Esophagus muscularis mucosa (tissue), 4 donors: ENCODE measurements at regions not wholly inside any gene's neighbourhood (a gene's known extent, or its start where the extent isn't known, plus 50 kb on each side); places are given as distances from the start of the nearest gene placed in this dataset.

Source experiments
- DNase-seq: peaks from one replicate; pipeline ENCODE4 v3.0.0-alpha.2; 2017; ENCODE audit errors: extremely low spot score
- H3K27ac ChIP-seq, 4 donors: fragments of 200-600 bp; sonication (generic); replicated peaks in 1 of 4; 1 replicate in 3 of 4; 2 replicates in 1 of 4; pipeline ENCODE4 v1.5.1; 2016 to 2019; ENCODE audit warnings: mild to moderate bottlenecking in 1 of 4
- H3K27me3 ChIP-seq, 4 donors: fragments of 200-600 bp; sonication (generic); one replicate each; pipeline versions ENCODE4 v1.5.1 to v1.6.0; 2016 to 2019
- H3K36me3 ChIP-seq, 4 donors: fragments of 200-600 bp; sonication (generic); one replicate each; pipeline ENCODE4 v1.5.1; 2016 to 2019
- H3K4me1 ChIP-seq, 4 donors: fragments of 200-600 bp; sonication (generic); one replicate each; pipeline ENCODE4 v1.5.1; 2016 to 2019
- H3K4me3 ChIP-seq, 4 donors: fragments of 200-600 bp; sonication (generic); 1 replicate in 2 of 4; 2 replicates in 2 of 4; pipeline ENCODE4 v1.5.1; 2016 to 2019; ENCODE audit warnings: mild to moderate bottlenecking in 4 of 4, moderate library complexity in 1 of 4
- H3K9me3 ChIP-seq, 4 donors: fragments of 200-600 bp; sonication (generic); 1 replicate in 3 of 4; 2 replicates in 1 of 4; pipeline ENCODE4 v1.5.1; 2016 to 2019
- EP300 ChIP-seq: sonication (generic); formaldehyde crosslinking; IDR thresholded peaks from one replicate; pipeline ENCODE4 v1.6.1; 2017; ENCODE audit warnings: antibody characterized with exemption
- POLR2A ChIP-seq: fragments of 450-650 bp; IDR thresholded peaks from one replicate; pipeline ENCODE4 v1.6.1; 2017; ENCODE audit warnings: antibody characterized with exemption, moderate library complexity, mild to moderate bottlenecking, low read depth
- POLR2AphosphoS5 ChIP-seq, 2 donors: sonication (generic); formaldehyde crosslinking; IDR thresholded peaks; one replicate each; pipeline ENCODE4 v1.6.1; 2017; ENCODE audit warnings: antibody characterized with exemption in 2 of 2
- WGBS: methylation state at CpG from one replicate; pipeline ENCODE4 v1.1.5; 2018; 5-methylcytosine and 5-hydroxymethylcytosine counted together
- intact Hi-C: fragments of 100-400 bp; cut with DNase I; formaldehyde crosslinking; loops from one replicate; pipeline ENCODE4 v1.15.1; 2023
- TF ChIP-seq, protein P1 (sequence below), 3 experiments: fragments of 200-600 bp in 2 of 3; fragments of 450-650 bp in 1 of 3; sonication (generic) in 2 of 3; IDR thresholded peaks; one replicate each; pipeline ENCODE4 v1.5.1; 2017 to 2019; ENCODE audit warnings: antibody characterized with exemption in 3 of 3, mild to moderate bottlenecking in 2 of 3, moderate library complexity in 1 of 3

DNA sequence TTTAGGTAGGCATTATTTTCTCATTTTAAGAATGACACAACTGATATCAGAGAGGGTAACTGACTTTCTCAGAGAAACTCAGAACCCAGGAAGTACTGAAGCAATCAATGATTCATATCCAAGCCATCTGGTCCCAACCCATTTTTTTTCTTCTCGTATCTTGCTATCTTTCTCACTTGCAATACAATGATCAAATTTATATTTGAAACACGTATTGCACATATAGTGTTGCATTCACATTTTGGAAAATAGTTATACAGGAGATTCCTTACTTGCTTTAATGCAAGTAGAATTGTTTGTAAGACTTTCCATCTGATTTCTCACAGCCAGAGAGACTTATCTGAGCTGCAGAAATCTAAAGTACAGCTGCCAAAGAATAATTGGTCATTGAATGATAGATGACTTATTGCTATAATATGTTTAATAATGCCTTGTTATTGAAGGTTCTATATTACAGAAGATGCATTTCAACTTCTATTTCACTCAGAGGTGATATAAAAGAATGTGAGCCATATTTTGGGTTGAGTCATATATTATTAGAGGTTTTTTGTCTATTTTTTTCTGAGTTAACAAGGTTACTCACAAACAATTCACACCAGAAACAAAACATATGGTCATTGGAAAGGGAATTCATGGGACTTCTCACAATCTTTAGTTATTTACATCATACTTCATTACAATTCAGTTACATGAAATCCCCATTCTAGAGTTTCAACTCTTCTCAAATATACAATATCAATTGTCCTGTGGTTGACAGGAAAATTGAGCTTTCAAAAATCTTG is 337.5 kb upstream of the CITED2 start:
- WGBS: 84% methylated on average over 2 of the region's 2 CpGs
- H3K4me1 ChIP-seq: peaks cover 14 to 16% (median 15%) of the 10 kb centered on the region in 4 donors
- H3K36me3 ChIP-seq: no peaks in the 10 kb centered on the region
- no peaks in the 10 kb centered on the region for H3K9me3 ChIP-seq
- no peaks in the 10 kb centered on the region for H3K27me3 ChIP-seq
- intact Hi-C loops: no loop called here
- no peak overlapping the region for H3K27ac ChIP-seq
- no peak for DNase-seq
- no peak overlapping the region for H3K4me3 ChIP-seq
- no peak for TF ChIP-seq EP300
- no peak for TF ChIP-seq POLR2AphosphoS5 (IDR thresholded peaks at IDR 0.05)
- TF ChIP-seq POLR2A: no peak
- TF ChIP-seq, protein P1, sequence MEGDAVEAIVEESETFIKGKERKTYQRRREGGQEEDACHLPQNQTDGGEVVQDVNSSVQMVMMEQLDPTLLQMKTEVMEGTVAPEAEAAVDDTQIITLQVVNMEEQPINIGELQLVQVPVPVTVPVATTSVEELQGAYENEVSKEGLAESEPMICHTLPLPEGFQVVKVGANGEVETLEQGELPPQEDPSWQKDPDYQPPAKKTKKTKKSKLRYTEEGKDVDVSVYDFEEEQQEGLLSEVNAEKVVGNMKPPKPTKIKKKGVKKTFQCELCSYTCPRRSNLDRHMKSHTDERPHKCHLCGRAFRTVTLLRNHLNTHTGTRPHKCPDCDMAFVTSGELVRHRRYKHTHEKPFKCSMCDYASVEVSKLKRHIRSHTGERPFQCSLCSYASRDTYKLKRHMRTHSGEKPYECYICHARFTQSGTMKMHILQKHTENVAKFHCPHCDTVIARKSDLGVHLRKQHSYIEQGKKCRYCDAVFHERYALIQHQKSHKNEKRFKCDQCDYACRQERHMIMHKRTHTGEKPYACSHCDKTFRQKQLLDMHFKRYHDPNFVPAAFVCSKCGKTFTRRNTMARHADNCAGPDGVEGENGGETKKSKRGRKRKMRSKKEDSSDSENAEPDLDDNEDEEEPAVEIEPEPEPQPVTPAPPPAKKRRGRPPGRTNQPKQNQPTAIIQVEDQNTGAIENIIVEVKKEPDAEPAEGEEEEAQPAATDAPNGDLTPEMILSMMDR (IDR thresholded peaks at IDR 0.05): no peak

DNA sequence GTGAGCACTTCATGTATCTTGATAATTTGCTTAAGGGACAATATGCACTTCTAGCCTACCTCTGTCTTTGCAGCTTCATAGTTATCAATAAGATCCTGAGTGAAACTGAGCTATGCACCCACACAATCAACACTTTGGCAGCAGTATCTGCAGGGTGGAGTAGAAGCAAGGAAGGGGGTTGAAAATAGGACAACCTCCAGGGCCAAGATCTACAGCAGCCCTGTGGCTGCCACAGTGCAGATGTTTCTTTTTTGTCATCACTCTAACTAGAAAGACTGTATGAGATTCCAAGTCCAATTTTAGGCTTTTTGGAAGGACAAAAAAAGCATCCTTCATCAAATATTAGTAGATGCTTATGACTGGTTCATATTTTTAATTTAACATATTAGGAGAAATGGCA is 336.1 kb upstream of the CITED2 start:
- H3K9me3 ChIP-seq: no peaks in the 10 kb centered on the region
- no peak for DNase-seq
- no peaks in the 10 kb centered on the region for H3K27me3 ChIP-seq
- no peak overlapping the region for H3K4me3 ChIP-seq
- H3K27ac ChIP-seq: no peak overlapping the region
- intact Hi-C loops: no loop called here
- TF ChIP-seq EP300: no peak
- TF ChIP-seq POLR2AphosphoS5 (IDR thresholded peaks at IDR 0.05): no peak
- TF ChIP-seq, protein P1 (IDR thresholded peaks at IDR 0.05): no peak
- TF ChIP-seq POLR2A: no peak
- no peaks in the 10 kb centered on the region for H3K36me3 ChIP-seq
- peaks cover 14 to 16% (median 15%) of the 10 kb centered on the region in 4 donors for H3K4me1 ChIP-seq

DNA sequence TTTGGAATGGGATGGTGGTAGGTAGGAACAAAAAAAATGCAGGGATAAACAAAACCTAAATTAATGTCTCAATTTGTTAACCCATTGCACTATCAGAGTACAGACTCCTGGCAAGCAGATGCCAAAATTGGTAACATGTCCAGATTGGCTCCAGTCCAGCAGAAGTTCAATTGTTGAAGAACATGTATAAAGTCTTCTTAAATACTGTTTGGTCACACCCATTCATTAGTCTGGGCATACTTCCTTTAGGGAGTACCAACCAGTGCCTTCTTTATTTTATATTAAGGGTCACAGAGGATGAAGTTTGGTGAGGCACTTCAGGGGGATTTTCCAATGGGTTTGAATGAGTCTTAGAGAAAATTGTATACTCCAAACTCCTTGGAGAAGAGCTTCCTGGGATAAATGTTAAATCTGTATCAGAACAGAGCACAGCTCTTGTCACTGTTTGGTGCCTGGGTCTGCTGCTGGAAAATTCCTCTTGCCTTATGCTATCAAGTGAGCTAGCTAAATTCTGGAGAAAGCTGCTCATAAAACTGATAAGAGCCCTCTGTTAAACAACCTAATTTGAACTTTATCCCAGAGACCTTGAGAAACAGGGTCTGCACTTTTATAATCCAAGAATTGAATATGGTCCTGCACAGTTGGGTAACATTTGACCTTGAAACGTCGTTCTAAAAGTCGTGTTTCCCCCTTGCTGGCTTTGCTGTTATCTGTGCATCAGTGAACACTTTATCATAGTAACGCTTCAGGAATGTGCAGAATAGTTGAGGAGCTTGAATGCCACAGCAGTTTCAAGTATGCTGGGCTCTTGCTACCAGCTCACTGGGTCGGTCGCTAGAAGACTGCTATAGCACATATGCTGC is 334.1 kb upstream of the CITED2 start:
- 34% methylated on average over 6 of the region's 6 CpGs for WGBS

DNA sequence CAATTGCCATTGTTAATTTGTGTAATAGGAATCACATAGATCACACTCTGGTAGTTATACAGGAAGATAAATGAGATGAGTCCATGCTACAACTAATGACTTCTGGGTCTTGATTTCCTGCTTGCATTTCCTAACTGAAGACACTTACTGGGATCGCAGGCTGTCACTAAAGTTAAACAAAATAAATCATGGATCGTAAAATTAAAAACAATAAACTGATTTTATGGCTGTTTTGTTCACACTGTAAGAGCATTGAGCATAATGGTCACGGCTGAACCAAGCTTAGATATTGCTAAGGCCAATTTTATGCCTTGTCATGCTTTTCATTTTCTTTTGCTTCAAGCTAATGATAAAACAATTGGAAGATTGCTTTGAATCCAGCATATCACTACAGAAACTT is 332.5 kb upstream of the CITED2 start:
- intact Hi-C loops: no loop called here
- Histone ChIP-seq H3K27me3 (no peaks in the 10 kb centered on the region), H3K27ac (no peak overlapping the region), H3K36me3 (no peaks in the 10 kb centered on the region), H3K4me1 (peaks cover 14 to 16% (median 15%) of the 10 kb centered on the region in 4 donors), H3K4me3 (no peak overlapping the region), H3K9me3 (no peaks in the 10 kb centered on the region)
- DNase-seq: no peak
- WGBS: 90% methylated on average over 3 of the region's 3 CpGs
- TF ChIP-seq EP300 (no peak), POLR2A (no peak)

More for the DNA sequence above, 334.1 kb upstream of the CITED2 start:
- DNase-seq: no peak
- intact Hi-C loops: no loop called here
- H3K4me1 ChIP-seq: peaks cover 14 to 16% (median 15%) of the 10 kb centered on the region in 4 donors
- TF ChIP-seq EP300 (no peak), POLR2AphosphoS5 (IDR thresholded peaks at IDR 0.05) (no peak), POLR2A (no peak)
- TF ChIP-seq, protein P1 (IDR thresholded peaks at IDR 0.05): no peak
- no peak overlapping the region for H3K27ac ChIP-seq
- no peaks in the 10 kb centered on the region for H3K9me3 ChIP-seq
- no peak overlapping the region for H3K4me3 ChIP-seq
- H3K27me3 ChIP-seq: no peaks in the 10 kb centered on the region
- no peaks in the 10 kb centered on the region for H3K36me3 ChIP-seq

DNA sequence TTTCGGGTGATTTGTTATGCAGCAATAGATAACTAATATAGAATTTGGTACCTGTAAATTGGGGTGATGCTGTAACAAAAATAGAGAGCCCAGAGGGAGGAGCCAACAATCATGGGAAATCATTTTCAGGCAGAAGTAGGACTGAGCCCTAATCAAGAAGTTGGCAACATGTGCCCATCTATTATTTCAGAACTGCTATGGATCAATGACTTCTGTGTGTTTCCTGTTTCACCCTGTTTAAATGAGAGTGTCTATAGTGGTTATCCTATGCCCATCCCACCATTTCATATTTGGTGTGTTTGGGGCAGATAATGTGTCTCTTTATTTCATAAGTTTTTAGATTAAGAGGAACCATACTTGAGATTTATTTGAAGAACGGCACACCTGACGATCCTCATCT is 330.8 kb upstream of the CITED2 start:
- no peak overlapping the region for H3K27ac ChIP-seq
- DNase-seq: no peak
- H3K36me3 ChIP-seq: no peaks in the 10 kb centered on the region
- no peaks in the 10 kb centered on the region for H3K9me3 ChIP-seq
- H3K4me3 ChIP-seq: no peak overlapping the region
- WGBS: 100% methylated on average over 3 of the region's 3 CpGs
- no peaks in the 10 kb centered on the region for H3K27me3 ChIP-seq
- H3K4me1 ChIP-seq: peaks cover 13 to 16% (median 14%) of the 10 kb centered on the region in 4 donors
- TF ChIP-seq EP300 (no peak), POLR2AphosphoS5 (IDR thresholded peaks at IDR 0.05) (no peak), POLR2A (no peak)
- TF ChIP-seq, protein P1 (IDR thresholded peaks at IDR 0.05): no peak
- intact Hi-C loops: no loop called here
